GM12878 (cell line): ENCODE measurements at regions not wholly inside any gene's neighbourhood (a gene's known extent, or its start where the extent isn't known, plus 50 kb on each side); places are given as distances from the start of the nearest gene placed in this dataset.
A peak's percentile ranks its signal among the peaks of the same experiment; 100 is the strongest.

Source experiments
- ATAC-seq: fragments of 200-7000 bp; cut with Tn5 transposase; 3 replicates; pipeline ENCODE4 v1.9.1; 2020; ENCODE audit warnings: mild to moderate bottlenecking, moderate library complexity
- BruUV-seq: library from RNA; stranded (reverse); fragments of 400-500 nt; replicated peaks from 2 replicates; lab custom pipeline; 2021; lab: Mats Ljungman, UMichigan
- CTCF ChIA-PET: fragments of 300-600 bp; sonication (Branson Sonifier 250); formaldehyde crosslinking; extraction: SDS; loops from one replicate; lab custom pipeline; 2021; ENCODE audit warnings: inconsistent platforms; lab: Yijun Ruan, JAX
- POLR2A ChIA-PET: fragments of 350-600 bp; formaldehyde crosslinking; extraction: SDS; loops from one replicate; lab custom pipeline; 2021; ENCODE audit warnings: inconsistent platforms; lab: Charles Lee
- RAD21 ChIA-PET: fragments of 300-600 bp; sonication (Branson Sonifier 250); formaldehyde crosslinking; loops from one replicate; lab custom pipeline; 2023; ENCODE audit warnings: antibody characterized with exemption; ENCODE audit not compliant: unreplicated experiment; lab: Charles Lee
- SMC1A ChIA-PET: fragments of 300-600 bp; sonication (Branson Sonifier 250); formaldehyde crosslinking; loops from one replicate; lab custom pipeline; 2023; ENCODE audit not compliant: unreplicated experiment, uncharacterized antibody; lab: Charles Lee
- DNase-seq: peaks from one replicate; pipeline ENCODE4 v3.0.0-alpha.2; 2011; ENCODE audit warnings: low read depth, low spot score
- FAIRE-seq: peaks from 3 replicates; lab custom pipeline; 2011; peaks lifted over from hg19 to GRCh38; lab: Jason Lieb, UNC
- H2AFZ ChIP-seq: 2 replicates; pipeline ENCODE4 v1.6.0; 2011; ENCODE audit warnings: low read depth, low read length, control low read depth; ENCODE audit not compliant: control insufficient read depth
- H3K27ac ChIP-seq: 2 replicates; pipeline ENCODE4 v1.5.1; 2011; ENCODE audit warnings: control low read depth; ENCODE audit not compliant: control insufficient read depth, insufficient read depth
- H3K27me3 ChIP-seq, 2 experiments: replicated peaks in 1 of 2; 2 replicates each; pipeline versions ENCODE4 v1.6.0 to v1.6.1; 2011; ENCODE audit warnings: low read length in 1 of 2; ENCODE audit not compliant: control insufficient read depth in 2 of 2, insufficient read depth in 2 of 2
- H3K36me3 ChIP-seq, 2 experiments: 2 replicates each; pipeline ENCODE4 v1.5.1; 2011; ENCODE audit warnings: low read length in 1 of 2; ENCODE audit not compliant: control insufficient read depth in 2 of 2, insufficient read depth in 2 of 2
- H3K4me1 ChIP-seq: 2 replicates; pipeline ENCODE4 v1.6.1; 2011; ENCODE audit warnings: mild to moderate bottlenecking, low read length, moderate library complexity, mixed read lengths; ENCODE audit not compliant: control insufficient read depth, insufficient read depth
- H3K4me2 ChIP-seq: 2 replicates; pipeline ENCODE4 v1.6.0; 2011; ENCODE audit warnings: control low read depth; ENCODE audit not compliant: control insufficient read depth, insufficient read depth
- H3K4me3 ChIP-seq: fragments of 200-600 bp; sonication (generic); 2 replicates; pipeline ENCODE4 v1.5.1; 2016
- H3K79me2 ChIP-seq: 2 replicates; pipeline ENCODE4 v1.6.0; 2011; ENCODE audit warnings: low read length; ENCODE audit not compliant: control insufficient read depth, insufficient read depth
- H3K9ac ChIP-seq: 2 replicates; pipeline ENCODE4 v1.8.0; 2011; ENCODE audit warnings: low read length, control low read depth, mixed read lengths; ENCODE audit not compliant: control insufficient read depth, insufficient read depth
- H3K9me3 ChIP-seq: replicated peaks from 3 replicates; pipeline ENCODE4 v1.5.1; 2011; ENCODE audit warnings: mild to moderate bottlenecking, low read length; ENCODE audit not compliant: control insufficient read depth, insufficient read depth
- H4K20me1 ChIP-seq: 2 replicates; pipeline ENCODE4 v1.6.0; 2011; ENCODE audit not compliant: control insufficient read depth, insufficient read depth
- BACH1 ChIP-seq: fragments of 450-650 bp; IDR thresholded peaks from 2 replicates; pipeline ENCODE4 v1.6.1; 2017; ENCODE audit warnings: mild to moderate bottlenecking, borderline replicate concordance
- BCL11A ChIP-seq: IDR thresholded peaks from 2 replicates; pipeline ENCODE4 v1.6.1; 2011; ENCODE audit warnings: low read depth, low read length
- CBX5 ChIP-seq: sonication (generic); IDR thresholded peaks from 2 replicates; pipeline ENCODE4 v1.6.1; 2016; ENCODE audit warnings: low read depth, moderate library complexity, mild to moderate bottlenecking, inconsistent platforms
- E2F4 ChIP-seq: IDR thresholded peaks from 2 replicates; pipeline ENCODE4 v1.6.1; 2012; ENCODE audit warnings: low read depth, low read length, improper control_type of control experiment
- ESRRA ChIP-seq: IDR thresholded peaks from 2 replicates; pipeline ENCODE4 v1.6.1; 2012; ENCODE audit warnings: mild to moderate bottlenecking, low read length, improper control_type of control experiment
- MYB ChIP-seq: fragments of 150-350 bp; IDR thresholded peaks from 2 replicates; pipeline ENCODE4 v1.6.1; 2014; ENCODE audit warnings: mild to moderate bottlenecking, low read depth, low read length, borderline replicate concordance
- NFYA ChIP-seq: IDR thresholded peaks from 2 replicates; pipeline ENCODE4 v1.6.1; 2011; ENCODE audit warnings: low read depth, mild to moderate bottlenecking, low read length, improper control_type of control experiment, borderline replicate concordance
- RAD21 ChIP-seq: IDR thresholded peaks from 2 replicates; pipeline ENCODE4 v1.6.1; 2011; ENCODE audit warnings: mild to moderate bottlenecking, low read depth, low read length, moderate library complexity; ENCODE audit not compliant: insufficient read depth
- STAT3 ChIP-seq: IDR thresholded peaks from 2 replicates; pipeline ENCODE4 v1.6.1; 2011; ENCODE audit warnings: low read depth, low read length, improper control_type of control experiment
- ZBED1 ChIP-seq: IDR thresholded peaks from 2 replicates; pipeline ENCODE4 v1.6.1; 2016; ENCODE audit warnings: borderline replicate concordance
- WGBS: methylation state at CpG from one replicate; pipeline ENCODE4 v1.1.6; 2016; ENCODE audit warnings: low lambda C conversion rate; ENCODE audit not compliant: insufficient replicate concordance, insufficient coverage; ENCODE audit errors: missing lambda C conversion rate; 5-methylcytosine and 5-hydroxymethylcytosine counted together
- in situ Hi-C: fragments of 300-500 bp; cut with MboI; formaldehyde crosslinking; loops from 9 replicates; pipeline ENCODE4 v1.14.3; 2018; ENCODE audit warnings: mixed read lengths
- intact Hi-C: fragments of 100-400 bp; cut with micrococcal nuclease; formaldehyde crosslinking; loops from one replicate; pipeline ENCODE4 v1.14.2; 2022; ENCODE audit not compliant: unreplicated experiment
- TF ChIP-seq, protein P1 (sequence below): fragments of 450-650 bp; IDR thresholded peaks from 2 replicates; pipeline ENCODE4 v1.6.1; 2017; ENCODE audit warnings: low read depth, mild to moderate bottlenecking, moderate library complexity
- TF ChIP-seq, protein P2 (sequence below): fragments of 450-650 bp; IDR thresholded peaks from 2 replicates; pipeline ENCODE4 v1.6.1; 2017; ENCODE audit warnings: mild to moderate bottlenecking, moderate library complexity

DNA sequence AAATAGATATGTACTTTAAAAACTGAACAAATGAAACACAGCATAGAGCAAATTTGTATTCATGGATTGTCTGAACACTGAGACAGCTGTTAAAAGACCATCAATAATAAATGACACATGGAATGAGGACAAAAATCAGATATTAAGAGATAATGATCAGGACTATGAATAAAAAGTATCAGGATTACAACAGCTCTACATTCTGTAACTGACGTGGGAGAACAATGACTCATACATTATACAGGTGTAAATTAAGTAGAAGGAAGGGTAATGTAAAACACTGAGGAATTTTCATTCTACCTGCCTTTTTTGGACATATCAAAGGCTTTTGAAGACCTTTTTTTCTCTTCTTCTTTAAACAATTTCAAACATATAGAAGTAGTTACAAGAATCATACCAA is 310.9 kb upstream of the ANO3 start:
- DNase-seq (no peak), FAIRE-seq (no peak), ATAC-seq (no peak)
- intact Hi-C loops, result no loop called here
- Histone ChIP-seq H4K20me1 (no peaks in the 10 kb centered on the region), H3K9ac (no peak overlapping the region), H3K27ac (no peak overlapping the region), H3K79me2 (no peaks in the 10 kb centered on the region), H3K27me3 (no peaks in the 10 kb centered on the region), H3K4me2 (no peak overlapping the region), H3K4me1 (no peaks in the 10 kb centered on the region), H2AFZ (no peak overlapping the region; the same call in 1 of the 2 replicates), H3K9me3 (no peaks in the 10 kb centered on the region), H3K36me3 (no peaks in the 10 kb centered on the region), H3K4me3 (no peak overlapping the region)
- 45% methylated on average over 1 of the region's 1 CpG for WGBS
- SMC1A ChIA-PET, result no interaction called here
- in situ Hi-C loops, result no loop called here
- CTCF ChIA-PET, result interaction anchor here (0.6 kb wide), 1 partner anchor 273 kb away, joined by 3 read pairs; no protein-coding TSS in a partner anchor
- POLR2A ChIA-PET, result no interaction called here
- no TSS peak for BruUV-seq
- no peak for TF ChIP-seq MYB
- TF ChIP-seq CBX5, result no peak
- TF ChIP-seq E2F4, result no peak
- TF ChIP-seq BCL11A, result no peak
- RAD21 ChIA-PET, result no interaction called here

DNA sequence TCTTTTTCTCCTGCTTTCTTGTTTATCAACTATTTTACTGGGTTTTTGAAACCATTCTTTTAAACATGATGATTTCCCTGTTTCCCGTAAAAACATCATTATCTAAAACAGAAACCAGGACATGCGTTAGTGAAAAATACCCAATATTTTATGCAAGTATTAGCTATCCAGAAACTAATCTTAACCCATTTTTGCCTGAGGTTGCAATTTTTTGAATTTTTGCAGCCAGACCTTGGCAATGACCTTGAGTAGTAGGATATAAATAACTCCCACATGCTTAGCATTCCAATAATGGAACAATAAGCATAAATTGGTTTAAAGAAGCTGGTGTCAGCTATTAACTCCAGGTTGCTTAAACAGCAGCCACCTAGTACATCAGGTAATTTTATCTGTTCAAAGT is 308.9 kb upstream of the ANO3 start:
- no peak for ATAC-seq
- Histone ChIP-seq H2AFZ (no peak overlapping the region), H3K4me3 (no peak overlapping the region), H3K36me3 (no peaks in the 10 kb centered on the region), H3K9ac (no peak overlapping the region), H4K20me1 (no peaks in the 10 kb centered on the region), H3K79me2 (no peaks in the 10 kb centered on the region), H3K9me3 (no peaks in the 10 kb centered on the region), H3K27me3 (no peaks in the 10 kb centered on the region), H3K4me2 (no peak overlapping the region), H3K4me1 (no peaks in the 10 kb centered on the region), H3K27ac (no peak overlapping the region)
- RAD21 ChIA-PET, result no interaction called here
- POLR2A ChIA-PET, result no interaction called here
- WGBS, result 93% methylated on average over 2 of the region's 2 CpGs
- CTCF ChIA-PET, result no interaction called here
- FAIRE-seq, result peak; percentile 78
- intact Hi-C loops (no loop called here), in situ Hi-C loops (no loop called here)
- BruUV-seq, result no TSS peak
- SMC1A ChIA-PET, result interaction anchor here (1.5 kb wide), 2 partner anchors 9 to 17 kb away, joined by 3 read pairs; no protein-coding TSS in a partner anchor
- DNase-seq, result no peak
- TF ChIP-seq, protein P1, sequence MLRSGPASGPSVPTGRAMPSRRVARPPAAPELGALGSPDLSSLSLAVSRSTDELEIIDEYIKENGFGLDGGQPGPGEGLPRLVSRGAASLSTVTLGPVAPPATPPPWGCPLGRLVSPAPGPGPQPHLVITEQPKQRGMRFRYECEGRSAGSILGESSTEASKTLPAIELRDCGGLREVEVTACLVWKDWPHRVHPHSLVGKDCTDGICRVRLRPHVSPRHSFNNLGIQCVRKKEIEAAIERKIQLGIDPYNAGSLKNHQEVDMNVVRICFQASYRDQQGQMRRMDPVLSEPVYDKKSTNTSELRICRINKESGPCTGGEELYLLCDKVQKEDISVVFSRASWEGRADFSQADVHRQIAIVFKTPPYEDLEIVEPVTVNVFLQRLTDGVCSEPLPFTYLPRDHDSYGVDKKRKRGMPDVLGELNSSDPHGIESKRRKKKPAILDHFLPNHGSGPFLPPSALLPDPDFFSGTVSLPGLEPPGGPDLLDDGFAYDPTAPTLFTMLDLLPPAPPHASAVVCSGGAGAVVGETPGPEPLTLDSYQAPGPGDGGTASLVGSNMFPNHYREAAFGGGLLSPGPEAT, result no peak
- no peak for TF ChIP-seq ZBED1
- TF ChIP-seq, protein P2, sequence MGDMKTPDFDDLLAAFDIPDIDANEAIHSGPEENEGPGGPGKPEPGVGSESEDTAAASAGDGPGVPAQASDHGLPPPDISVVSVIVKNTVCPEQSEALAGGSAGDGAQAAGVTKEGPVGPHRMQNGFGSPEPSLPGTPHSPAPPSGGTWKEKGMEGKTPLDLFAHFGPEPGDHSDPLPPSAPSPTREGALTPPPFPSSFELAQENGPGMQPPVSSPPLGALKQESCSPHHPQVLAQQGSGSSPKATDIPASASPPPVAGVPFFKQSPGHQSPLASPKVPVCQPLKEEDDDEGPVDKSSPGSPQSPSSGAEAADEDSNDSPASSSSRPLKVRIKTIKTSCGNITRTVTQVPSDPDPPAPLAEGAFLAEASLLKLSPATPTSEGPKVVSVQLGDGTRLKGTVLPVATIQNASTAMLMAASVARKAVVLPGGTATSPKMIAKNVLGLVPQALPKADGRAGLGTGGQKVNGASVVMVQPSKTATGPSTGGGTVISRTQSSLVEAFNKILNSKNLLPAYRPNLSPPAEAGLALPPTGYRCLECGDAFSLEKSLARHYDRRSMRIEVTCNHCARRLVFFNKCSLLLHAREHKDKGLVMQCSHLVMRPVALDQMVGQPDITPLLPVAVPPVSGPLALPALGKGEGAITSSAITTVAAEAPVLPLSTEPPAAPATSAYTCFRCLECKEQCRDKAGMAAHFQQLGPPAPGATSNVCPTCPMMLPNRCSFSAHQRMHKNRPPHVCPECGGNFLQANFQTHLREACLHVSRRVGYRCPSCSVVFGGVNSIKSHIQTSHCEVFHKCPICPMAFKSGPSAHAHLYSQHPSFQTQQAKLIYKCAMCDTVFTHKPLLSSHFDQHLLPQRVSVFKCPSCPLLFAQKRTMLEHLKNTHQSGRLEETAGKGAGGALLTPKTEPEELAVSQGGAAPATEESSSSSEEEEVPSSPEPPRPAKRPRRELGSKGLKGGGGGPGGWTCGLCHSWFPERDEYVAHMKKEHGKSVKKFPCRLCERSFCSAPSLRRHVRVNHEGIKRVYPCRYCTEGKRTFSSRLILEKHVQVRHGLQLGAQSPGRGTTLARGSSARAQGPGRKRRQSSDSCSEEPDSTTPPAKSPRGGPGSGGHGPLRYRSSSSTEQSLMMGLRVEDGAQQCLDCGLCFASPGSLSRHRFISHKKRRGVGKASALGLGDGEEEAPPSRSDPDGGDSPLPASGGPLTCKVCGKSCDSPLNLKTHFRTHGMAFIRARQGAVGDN, result no peak
- no peak for TF ChIP-seq STAT3
- no peak for TF ChIP-seq NFYA
- no peak for TF ChIP-seq BACH1
- no peak for TF ChIP-seq RAD21
- TF ChIP-seq ESRRA, result no peak
